GM12878 (cell line): ENCODE measurements at regions not wholly inside any gene's neighbourhood (a gene's known extent, or its start where the extent isn't known, plus 50 kb on each side); places are given as distances from the start of the nearest gene placed in this dataset.

ENCODE experiments used
- CEBPB ChIP-seq, 2 experiments: fragments of 150-350 bp in 1 of 2; IDR thresholded peaks; 2 replicates each; pipeline ENCODE4 v1.6.1; 2012 to 2014; ENCODE audit warnings: low read depth in 2 of 2, low read length in 2 of 2, borderline replicate concordance in 1 of 2, inconsistent platforms in 1 of 2
- CHD1 ChIP-seq: IDR thresholded peaks from 2 replicates; pipeline ENCODE4 v1.6.1; 2012; ENCODE audit warnings: low read depth, low read length, improper control_type of control experiment
- EP300 ChIP-seq, 2 experiments: fragments of 150-350 bp in 1 of 2; IDR thresholded peaks; 2 replicates each; pipeline ENCODE4 v1.6.1; 2011 to 2012; ENCODE audit warnings: low read depth in 2 of 2, low read length in 2 of 2, borderline replicate concordance in 1 of 2, improper control_type of control experiment in 1 of 2, inconsistent platforms in 1 of 2; ENCODE audit not compliant: control insufficient read depth in 1 of 2
- EZH2 ChIP-seq: IDR thresholded peaks from 2 replicates; pipeline ENCODE4 v1.6.1; 2012; ENCODE audit warnings: low read depth, mild to moderate bottlenecking, control low read depth, inconsistent platforms, low read length, borderline replicate concordance; ENCODE audit not compliant: control insufficient read depth
- IKZF1 ChIP-seq: fragments of 450-650 bp; conservative IDR thresholded peaks from 2 replicates; pipeline ENCODE4 v1.6.1; 2017; ENCODE audit warnings: antibody characterized with exemption, mild to moderate bottlenecking
- MYC ChIP-seq: IDR thresholded peaks from 2 replicates; pipeline ENCODE4 v1.6.1; 2011; ENCODE audit warnings: mild to moderate bottlenecking, low read length, moderate library complexity, inconsistent platforms; ENCODE audit not compliant: insufficient read depth, insufficient replicate concordance, insufficient read length, severe bottlenecking
- POLR2A ChIP-seq: IDR thresholded peaks from 2 replicates; pipeline ENCODE4 v1.6.1; 2011; ENCODE audit warnings: low read depth, mild to moderate bottlenecking, low read length
- POLR2AphosphoS5 ChIP-seq: IDR thresholded peaks from 2 replicates; pipeline ENCODE4 v1.6.1; 2011; ENCODE audit warnings: mild to moderate bottlenecking, low read length, inconsistent platforms
- SIN3A ChIP-seq: IDR thresholded peaks from 2 replicates; pipeline ENCODE4 v1.6.1; 2012; ENCODE audit warnings: low read depth, low read length, improper control_type of control experiment
- TAF1 ChIP-seq: IDR thresholded peaks from 2 replicates; pipeline ENCODE4 v1.6.1; 2011; ENCODE audit warnings: mild to moderate bottlenecking, low read depth, low read length, borderline replicate concordance
- YBX1 ChIP-seq: fragments of 450-650 bp; IDR thresholded peaks from 2 replicates; pipeline ENCODE4 v1.6.1; 2016; ENCODE audit warnings: antibody characterized with exemption
- TF ChIP-seq, protein P1 (sequence below), 3 experiments: IDR thresholded peaks in 2 of 3; conservative IDR thresholded peaks in 1 of 3; 2 replicates each; pipeline ENCODE4 v1.5.1; 2011; ENCODE audit warnings: low read depth in 3 of 3, low read length in 3 of 3, mild to moderate bottlenecking in 3 of 3, control low read depth in 2 of 3, moderate library complexity in 2 of 3, inconsistent platforms in 1 of 3, mixed read lengths in 1 of 3; ENCODE audit not compliant: control insufficient read depth in 2 of 3, insufficient read depth in 1 of 3; ENCODE audit errors: extremely low read depth in 1 of 3
- TF ChIP-seq, protein P2 (sequence below): IDR thresholded peaks from 2 replicates; pipeline ENCODE4 v1.6.1; 2012; ENCODE audit warnings: low read depth, low read length, improper control_type of control experiment

GRCh38 chr6:69593706-69594105 lies 203.1 kb downstream of the LMBRD1 start:
- TF ChIP-seq, protein P1, sequence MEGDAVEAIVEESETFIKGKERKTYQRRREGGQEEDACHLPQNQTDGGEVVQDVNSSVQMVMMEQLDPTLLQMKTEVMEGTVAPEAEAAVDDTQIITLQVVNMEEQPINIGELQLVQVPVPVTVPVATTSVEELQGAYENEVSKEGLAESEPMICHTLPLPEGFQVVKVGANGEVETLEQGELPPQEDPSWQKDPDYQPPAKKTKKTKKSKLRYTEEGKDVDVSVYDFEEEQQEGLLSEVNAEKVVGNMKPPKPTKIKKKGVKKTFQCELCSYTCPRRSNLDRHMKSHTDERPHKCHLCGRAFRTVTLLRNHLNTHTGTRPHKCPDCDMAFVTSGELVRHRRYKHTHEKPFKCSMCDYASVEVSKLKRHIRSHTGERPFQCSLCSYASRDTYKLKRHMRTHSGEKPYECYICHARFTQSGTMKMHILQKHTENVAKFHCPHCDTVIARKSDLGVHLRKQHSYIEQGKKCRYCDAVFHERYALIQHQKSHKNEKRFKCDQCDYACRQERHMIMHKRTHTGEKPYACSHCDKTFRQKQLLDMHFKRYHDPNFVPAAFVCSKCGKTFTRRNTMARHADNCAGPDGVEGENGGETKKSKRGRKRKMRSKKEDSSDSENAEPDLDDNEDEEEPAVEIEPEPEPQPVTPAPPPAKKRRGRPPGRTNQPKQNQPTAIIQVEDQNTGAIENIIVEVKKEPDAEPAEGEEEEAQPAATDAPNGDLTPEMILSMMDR (IDR thresholded peaks at IDR 0.05 in 2 of 3, conservative IDR thresholded peaks at IDR 0.05 in 1 of 3; ENCODE audit: control insufficient read depth in 2 of 3, extremely low read depth in 1 of 3, insufficient read depth in 1 of 3, low read depth in 3 of 3, low read length in 3 of 3): no peak
- TF ChIP-seq POLR2AphosphoS5 (no peak), CEBPB (IDR thresholded peaks at IDR 0.05; ENCODE audit: borderline replicate concordance in 1 of 2, low read depth in 2 of 2, low read length in 2 of 2) (no peak), IKZF1 (no peak), TAF1 (no peak), MYC (no peak), POLR2A (no peak), EP300 (IDR thresholded peaks at IDR 0.05; ENCODE audit: borderline replicate concordance in 1 of 2, control insufficient read depth in 1 of 2, low read depth in 2 of 2, low read length in 2 of 2) (no peak), EZH2 (no peak), SIN3A (no peak), CHD1 (no peak), YBX1 (no peak)
- TF ChIP-seq, protein P2, sequence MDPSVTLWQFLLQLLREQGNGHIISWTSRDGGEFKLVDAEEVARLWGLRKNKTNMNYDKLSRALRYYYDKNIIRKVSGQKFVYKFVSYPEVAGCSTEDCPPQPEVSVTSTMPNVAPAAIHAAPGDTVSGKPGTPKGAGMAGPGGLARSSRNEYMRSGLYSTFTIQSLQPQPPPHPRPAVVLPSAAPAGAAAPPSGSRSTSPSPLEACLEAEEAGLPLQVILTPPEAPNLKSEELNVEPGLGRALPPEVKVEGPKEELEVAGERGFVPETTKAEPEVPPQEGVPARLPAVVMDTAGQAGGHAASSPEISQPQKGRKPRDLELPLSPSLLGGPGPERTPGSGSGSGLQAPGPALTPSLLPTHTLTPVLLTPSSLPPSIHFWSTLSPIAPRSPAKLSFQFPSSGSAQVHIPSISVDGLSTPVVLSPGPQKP: no peak
